HG02588 (cell line): ENCODE measurements at regions not wholly inside any gene's neighbourhood (a gene's known extent, or its start where the extent isn't known, plus 50 kb on each side); places are given as distances from the start of the nearest gene placed in this dataset.
"Not testable (repeated sequence)": the region's sequence is repeated elsewhere in the genome, so short reads cannot be mapped to it uniquely, and the experiment has no call there.

Experiments used
- ATAC-seq: cut with Tn5 transposase; IDR thresholded peaks from one replicate; pipeline ENCODE4 v1.9.1; 2021; ENCODE audit warnings: mild to moderate bottlenecking, moderate library complexity; ENCODE audit not compliant: unreplicated experiment

DNA sequence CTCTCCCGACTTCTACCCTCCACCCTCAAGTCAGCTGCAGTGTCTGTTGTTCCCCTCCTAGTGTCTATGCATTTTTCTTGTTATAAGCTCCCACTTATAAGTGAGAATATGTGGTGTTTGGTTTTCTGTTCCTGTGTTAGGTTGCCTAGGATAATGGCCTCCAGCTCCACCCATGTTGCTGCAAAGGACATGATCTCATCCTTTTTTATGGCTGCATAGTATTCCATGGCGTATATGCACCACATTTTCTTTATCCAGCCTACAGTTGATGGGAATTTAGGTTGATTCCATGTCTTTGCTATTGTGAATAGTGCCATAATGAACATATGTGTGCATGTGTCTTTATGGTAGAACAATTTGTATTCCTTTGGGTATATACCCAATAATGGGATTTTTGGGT lies 80.7 kb downstream of the SPTSSA start:
- ATAC-seq: not testable (repeated sequence)

GRCh38 chr14:34380471-34380845 lies 81.6 kb downstream of the SPTSSA start:
- ATAC-seq: no peak

DNA sequence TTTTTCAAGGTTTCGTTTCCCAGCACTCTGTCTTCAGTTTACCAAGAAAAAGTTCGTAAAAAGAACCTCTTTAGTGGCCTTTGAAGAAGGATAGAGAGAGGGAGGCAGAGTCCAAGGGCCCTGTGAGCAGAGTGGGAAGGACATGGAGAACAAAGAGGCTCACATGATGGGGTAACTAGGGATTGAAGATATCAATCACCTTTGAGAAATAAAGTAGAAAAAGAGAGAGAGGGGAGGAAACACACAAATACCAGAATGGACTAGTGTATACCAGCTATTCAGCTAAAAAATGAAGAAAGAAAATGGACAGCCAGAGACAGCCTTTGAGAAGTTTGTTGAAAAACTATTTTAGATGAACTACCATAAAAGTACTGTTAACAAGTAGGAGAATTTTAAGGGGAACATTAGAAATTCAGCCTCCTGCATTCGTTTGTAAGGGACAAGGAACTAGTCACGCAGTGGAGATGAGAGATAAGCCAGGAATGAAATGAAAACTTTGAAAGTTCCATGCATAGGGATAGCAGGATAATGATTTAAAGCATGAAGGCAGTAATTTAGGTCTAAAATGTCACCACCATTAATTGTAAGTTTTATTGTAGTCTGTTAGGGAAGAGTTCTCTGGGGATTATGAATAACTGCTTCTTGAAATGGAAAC lies 82.1 kb downstream of the SPTSSA start:
- no peak for ATAC-seq

GRCh38 chr14:34376649-34377267 lies 85.3 kb downstream of the SPTSSA start:
- ATAC-seq: no peak

GRCh38 chr14:34374998-34375740 lies 86.9 kb downstream of the SPTSSA start:
- ATAC-seq: no peak

GRCh38 chr14:34373191-34373590 lies 88.8 kb downstream of the SPTSSA start:
- no peak for ATAC-seq

- ATAC-seq: no peak
These were observed 89.3 kb downstream of the SPTSSA start for GRCh38 chr14:34372786-34373185.

GRCh38 chr14:34369648-34370030 lies 92.4 kb downstream of the SPTSSA start:
- ATAC-seq: no peak

DNA sequence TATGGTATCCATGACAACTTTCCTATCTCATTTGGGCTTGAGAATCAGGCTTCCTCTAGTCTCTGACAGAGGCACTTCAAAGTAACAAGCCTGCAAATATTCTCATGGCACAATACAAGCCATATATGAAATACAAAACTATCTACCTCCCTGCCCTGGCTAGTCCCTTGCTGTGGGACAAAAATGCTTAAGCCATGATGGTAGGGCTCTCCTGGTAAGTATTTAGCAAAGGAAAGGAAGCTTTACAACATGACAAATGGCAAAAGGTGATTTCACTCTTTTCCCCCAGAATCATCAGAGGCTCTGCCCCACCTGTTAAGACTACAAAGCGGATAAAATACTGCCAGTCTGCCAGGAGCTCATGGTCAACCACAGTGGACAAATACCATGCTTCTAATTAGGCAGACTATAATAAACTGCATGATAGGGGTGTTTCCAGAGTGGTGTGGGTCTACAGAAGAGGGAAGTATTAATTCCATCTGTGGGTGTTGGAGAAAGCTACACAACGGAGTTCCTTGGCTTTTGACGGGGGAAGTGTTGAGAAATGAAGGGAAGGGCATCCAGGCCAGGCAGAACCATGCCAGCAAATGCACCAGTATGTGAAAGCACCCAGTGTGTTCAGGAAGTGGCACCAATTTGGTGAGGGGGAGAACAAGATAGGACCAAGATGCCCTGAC lies 92.9 kb downstream of the SPTSSA start:
- no peak for ATAC-seq

DNA sequence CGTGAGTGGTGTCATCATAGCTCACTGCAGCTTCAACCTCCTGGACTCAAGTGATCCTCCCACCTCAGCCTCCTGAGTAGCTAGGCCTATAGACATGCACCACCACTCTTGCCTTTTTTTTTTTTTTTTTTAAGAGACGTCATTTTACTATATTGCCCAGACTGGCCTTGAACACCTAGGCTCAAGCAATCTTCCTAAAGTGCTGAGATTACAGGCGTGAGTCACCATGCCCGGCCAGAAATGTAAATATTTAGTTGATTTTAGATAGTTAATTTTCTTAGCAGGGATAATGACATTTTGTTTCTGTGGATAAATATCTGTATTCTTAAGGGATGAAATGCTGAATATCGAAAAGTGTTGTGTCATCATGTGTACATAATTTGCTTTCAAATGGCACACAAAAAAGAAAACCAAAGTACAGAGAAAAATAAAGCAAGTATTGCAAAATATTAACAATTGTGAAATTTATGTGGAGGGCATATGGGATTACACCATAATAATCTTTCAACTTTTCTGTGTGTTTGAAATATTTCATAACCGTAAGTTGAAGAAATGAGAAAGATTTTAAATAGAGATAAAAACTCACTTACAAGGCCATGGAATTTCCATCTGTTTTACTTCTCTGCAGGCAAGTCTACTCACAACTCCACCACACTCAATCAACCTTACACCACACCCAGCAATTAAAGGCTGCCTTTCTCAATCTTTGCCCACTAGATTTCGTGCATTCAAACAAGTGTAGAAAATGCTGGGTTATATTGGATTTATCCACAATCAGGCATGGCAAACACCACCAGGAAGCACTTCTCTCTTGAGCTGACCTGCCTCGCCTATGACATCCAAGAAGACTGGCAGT lies 93.7 kb downstream of the SPTSSA start:
- no peak for ATAC-seq

- ATAC-seq: no peak
These were observed 96.6 kb downstream of the SPTSSA start for GRCh38 chr14:34365309-34365915.

- no peak for ATAC-seq
These were observed 97.8 kb downstream of the SPTSSA start for GRCh38 chr14:34364201-34364600.

DNA sequence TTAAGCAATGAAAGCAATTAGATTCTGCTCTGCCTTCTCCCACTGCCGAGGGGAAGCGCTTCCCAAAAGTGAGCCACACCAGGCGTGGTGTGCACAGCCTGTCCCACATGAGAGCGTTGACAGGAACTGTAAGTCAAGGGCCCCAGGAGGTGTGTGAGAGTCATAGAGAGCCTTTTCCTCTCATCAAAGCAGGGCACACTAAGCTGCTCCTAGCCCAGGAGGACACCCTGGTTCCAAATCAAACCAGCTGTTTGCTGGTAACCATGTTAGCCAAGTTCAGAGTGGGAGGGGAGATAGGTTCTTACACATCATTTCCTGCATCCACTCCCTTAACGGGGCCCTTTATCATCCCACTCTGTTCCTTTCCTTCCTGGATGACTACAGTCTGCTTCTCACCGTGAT lies 98.3 kb downstream of the SPTSSA start:
- no peak for ATAC-seq

GRCh38 chr14:34362641-34363251 lies 99.3 kb downstream of the SPTSSA start:
- no peak for ATAC-seq

DNA sequence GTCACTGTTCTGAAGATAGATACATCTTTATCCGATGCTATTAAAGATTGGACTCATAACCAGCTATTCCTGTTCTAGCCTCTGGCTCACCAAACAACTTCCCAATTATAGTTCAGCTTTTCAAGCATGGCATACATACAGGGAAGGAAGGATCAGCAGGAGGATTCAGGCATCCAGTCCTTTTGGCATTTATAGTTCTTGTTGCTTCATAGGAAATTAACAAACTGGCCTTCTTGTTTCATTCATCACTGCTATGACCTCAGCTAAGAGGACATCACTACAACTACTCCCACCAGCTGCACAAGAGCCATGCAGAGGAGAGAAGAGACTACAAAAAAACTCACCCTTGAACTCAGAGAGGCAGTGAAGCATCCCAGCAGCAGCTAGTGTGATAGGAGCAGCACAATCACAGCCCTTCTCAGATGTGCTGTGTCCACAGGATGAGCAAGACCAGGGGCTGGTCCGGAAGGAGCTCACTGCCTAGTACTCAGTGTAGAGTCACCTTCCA lies 100.5 kb downstream of the SPTSSA start:
- no peak for ATAC-seq

- ATAC-seq: no peak
These were observed 102.5 kb downstream of the SPTSSA start for GRCh38 chr14:34359420-34360117.

- no peak for ATAC-seq
These were observed 105.8 kb downstream of the SPTSSA start for GRCh38 chr14:34356264-34356654.

- ATAC-seq: no peak
These were observed 106.3 kb downstream of the SPTSSA start for GRCh38 chr14:34355584-34356263.

- no peak for ATAC-seq
These were observed 107.5 kb downstream of the SPTSSA start for GRCh38 chr14:34354556-34354955.
